ENCODE measurements at regions not wholly inside any gene's neighbourhood (a gene's known extent, or its start where the extent isn't known, plus 50 kb on each side); places are given as distances from the start of the nearest gene placed in this dataset.

DNA sequence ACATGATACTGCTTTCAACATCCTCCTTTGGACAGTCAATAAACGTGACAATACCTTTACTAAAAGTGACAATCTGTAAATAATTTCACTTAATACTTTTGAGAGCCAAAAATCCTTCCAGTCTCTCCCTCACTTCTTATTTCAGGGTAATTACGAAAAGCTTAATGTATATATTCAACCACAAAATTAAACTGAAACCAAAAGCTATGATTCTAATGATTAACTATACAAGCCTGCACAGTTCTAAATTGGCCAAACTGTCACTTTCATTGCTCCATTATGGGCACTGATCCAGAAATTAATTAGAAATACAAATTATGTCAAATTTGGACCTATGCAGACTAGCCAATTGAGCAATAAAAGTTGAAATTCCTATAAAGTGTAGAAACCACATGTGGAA, 696.5 kb upstream of the MIS18BP1 start:
- POLR2A ChIA-PET (ENCODE audit: low non-redundant PET), result no interaction called here
- H3K4me3 ChIP-seq (ENCODE audit: low read depth, low read length, poor library complexity, severe bottlenecking), result no peak overlapping the region
- intact Hi-C loops (cut with micrococcal nuclease; ENCODE audit: unreplicated experiment), result no loop called here
- no peaks in the 10 kb centered on the region for H3K36me3 ChIP-seq (ENCODE audit: insufficient read depth, low read length, poor library complexity, severe bottlenecking)
- no TSS peak for BruUV-seq (replicated peaks)
- H3K4me1 ChIP-seq (ENCODE audit: insufficient read depth, low read length, poor library complexity, severe bottlenecking), result no peaks in the 10 kb centered on the region
- peaks cover 21% of the 10 kb centered on the region for H3K9me3 ChIP-seq (ENCODE audit: low read depth, low read length, poor library complexity, severe bottlenecking)
- CTCF ChIA-PET, result no interaction called here
- no peak for TF ChIP-seq EZH2 (IDR thresholded peaks at IDR 0.05; ENCODE audit: borderline replicate concordance, low read depth, low read length, poor library complexity, severe bottlenecking)
- TF ChIP-seq, protein P1, sequence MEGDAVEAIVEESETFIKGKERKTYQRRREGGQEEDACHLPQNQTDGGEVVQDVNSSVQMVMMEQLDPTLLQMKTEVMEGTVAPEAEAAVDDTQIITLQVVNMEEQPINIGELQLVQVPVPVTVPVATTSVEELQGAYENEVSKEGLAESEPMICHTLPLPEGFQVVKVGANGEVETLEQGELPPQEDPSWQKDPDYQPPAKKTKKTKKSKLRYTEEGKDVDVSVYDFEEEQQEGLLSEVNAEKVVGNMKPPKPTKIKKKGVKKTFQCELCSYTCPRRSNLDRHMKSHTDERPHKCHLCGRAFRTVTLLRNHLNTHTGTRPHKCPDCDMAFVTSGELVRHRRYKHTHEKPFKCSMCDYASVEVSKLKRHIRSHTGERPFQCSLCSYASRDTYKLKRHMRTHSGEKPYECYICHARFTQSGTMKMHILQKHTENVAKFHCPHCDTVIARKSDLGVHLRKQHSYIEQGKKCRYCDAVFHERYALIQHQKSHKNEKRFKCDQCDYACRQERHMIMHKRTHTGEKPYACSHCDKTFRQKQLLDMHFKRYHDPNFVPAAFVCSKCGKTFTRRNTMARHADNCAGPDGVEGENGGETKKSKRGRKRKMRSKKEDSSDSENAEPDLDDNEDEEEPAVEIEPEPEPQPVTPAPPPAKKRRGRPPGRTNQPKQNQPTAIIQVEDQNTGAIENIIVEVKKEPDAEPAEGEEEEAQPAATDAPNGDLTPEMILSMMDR (conservative IDR thresholded peaks at IDR 0.05; ENCODE audit: low read depth, low read length), result no peak
- no peak overlapping the region for H3K27ac ChIP-seq (ENCODE audit: low read depth, low read length, poor library complexity, severe bottlenecking)
- H3K27me3 ChIP-seq (replicated peaks; ENCODE audit: insufficient read depth, low read depth, low read length, poor library complexity), result no peaks in the 10 kb centered on the region
- no peak for DNase-seq (ENCODE audit: low spot score)

DNA sequence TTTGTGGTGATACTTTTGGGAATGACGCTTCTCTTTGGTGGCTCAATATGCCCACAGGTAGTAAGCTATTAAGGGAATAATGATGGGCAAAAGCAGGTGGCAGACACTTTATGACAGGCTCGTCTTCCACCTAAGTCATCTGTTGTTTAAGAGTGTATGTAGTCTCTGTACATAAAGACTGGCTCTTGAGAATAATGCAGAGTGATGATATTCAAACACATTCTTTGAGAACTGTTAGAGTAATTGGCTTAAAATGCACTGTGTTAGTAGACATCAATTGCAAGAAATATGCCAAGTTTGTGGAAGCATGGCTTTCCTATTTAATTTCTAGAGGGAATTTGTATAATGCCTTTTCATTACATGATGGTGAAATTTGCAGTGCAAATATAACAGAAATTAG, 694.8 kb upstream of the MIS18BP1 start:
- no TSS peak for BruUV-seq (replicated peaks)
- Histone ChIP-seq H3K27ac (ENCODE audit: low read depth, low read length, poor library complexity, severe bottlenecking) (no peak overlapping the region), H3K4me1 (ENCODE audit: insufficient read depth, low read length, poor library complexity, severe bottlenecking) (no peaks in the 10 kb centered on the region), H3K4me3 (ENCODE audit: low read depth, low read length, poor library complexity, severe bottlenecking) (no peak overlapping the region), H3K9me3 (ENCODE audit: low read depth, low read length, poor library complexity, severe bottlenecking) (peaks cover 26% of the 10 kb centered on the region), H3K36me3 (ENCODE audit: insufficient read depth, low read length, poor library complexity, severe bottlenecking) (no peaks in the 10 kb centered on the region), H3K27me3 (replicated peaks; ENCODE audit: insufficient read depth, low read depth, low read length, poor library complexity) (no peaks in the 10 kb centered on the region)
- ChIA-PET POLR2A (ENCODE audit: low non-redundant PET) (no interaction called here), CTCF (no interaction called here)
- TF ChIP-seq, protein P1 (conservative IDR thresholded peaks at IDR 0.05; ENCODE audit: low read depth, low read length), result no peak
- TF ChIP-seq EZH2 (IDR thresholded peaks at IDR 0.05; ENCODE audit: borderline replicate concordance, low read depth, low read length, poor library complexity, severe bottlenecking), result no peak
- intact Hi-C loops (cut with micrococcal nuclease; ENCODE audit: unreplicated experiment), result no loop called here
- DNase-seq (ENCODE audit: low spot score), result no peak

DNA sequence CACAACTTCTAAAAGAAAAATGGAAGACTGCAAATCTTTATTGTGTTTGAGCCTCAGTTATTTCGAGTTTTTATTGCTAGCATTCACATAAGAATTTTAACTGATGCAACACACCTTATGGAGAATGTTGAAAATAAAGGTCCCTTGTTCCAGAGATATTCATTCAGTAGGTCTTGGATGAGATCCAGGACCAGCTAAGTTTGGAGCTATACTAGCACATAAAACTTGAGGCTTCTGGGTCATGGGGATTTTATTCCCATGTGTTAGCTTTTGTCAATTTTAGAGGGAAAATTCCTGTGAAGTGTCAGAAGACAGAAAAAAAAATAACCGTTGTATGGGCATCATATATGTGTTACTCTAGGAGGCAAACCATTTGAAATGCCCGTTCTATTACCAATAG, 693.2 kb upstream of the MIS18BP1 start:
- Histone ChIP-seq H3K9me3 (ENCODE audit: low read depth, low read length, poor library complexity, severe bottlenecking) (peaks cover 29% of the 10 kb centered on the region), H3K27me3 (replicated peaks; ENCODE audit: insufficient read depth, low read depth, low read length, poor library complexity) (no peaks in the 10 kb centered on the region), H3K4me3 (ENCODE audit: low read depth, low read length, poor library complexity, severe bottlenecking) (no peak overlapping the region), H3K4me1 (ENCODE audit: insufficient read depth, low read length, poor library complexity, severe bottlenecking) (no peaks in the 10 kb centered on the region), H3K36me3 (ENCODE audit: insufficient read depth, low read length, poor library complexity, severe bottlenecking) (no peaks in the 10 kb centered on the region), H3K27ac (ENCODE audit: low read depth, low read length, poor library complexity, severe bottlenecking) (no peak overlapping the region)
- ChIA-PET CTCF (no interaction called here), POLR2A (ENCODE audit: low non-redundant PET) (no interaction called here)
- DNase-seq (ENCODE audit: low spot score), result no peak
- TF ChIP-seq, protein P1 (conservative IDR thresholded peaks at IDR 0.05; ENCODE audit: low read depth, low read length), result no peak
- TF ChIP-seq EZH2 (IDR thresholded peaks at IDR 0.05; ENCODE audit: borderline replicate concordance, low read depth, low read length, poor library complexity, severe bottlenecking), result no peak
- intact Hi-C loops (cut with micrococcal nuclease; ENCODE audit: unreplicated experiment), result no loop called here
- BruUV-seq (replicated peaks), result no TSS peak

Data from A673 (cell line).